HEK293T (cell line): ENCODE measurements at regions not wholly inside any gene's neighbourhood (a gene's known extent, or its start where the extent isn't known, plus 50 kb on each side); places are given as distances from the start of the nearest gene placed in this dataset.

Experiments
- CTCF ChIA-PET: fragments of 350-600 bp; formaldehyde crosslinking; extraction: SDS; loops from one replicate; lab custom pipeline; 2021; ENCODE audit warnings: antibody characterized with exemption, inconsistent platforms; lab: Yijun Ruan, JAX
- POLR2A ChIA-PET: fragments of 350-600 bp; formaldehyde crosslinking; extraction: SDS; loops from one replicate; lab custom pipeline; 2020; ENCODE audit warnings: antibody characterized with exemption, inconsistent platforms; lab: Yijun Ruan, JAX
- DNase-seq: peaks from one replicate; pipeline ENCODE4 v3.0.0; 2012; ENCODE audit warnings: mixed read lengths; ENCODE audit errors: extremely low spot score
- ARNT ChIP-seq: fragments of 450-650 bp; IDR thresholded peaks from 2 replicates; pipeline ENCODE4 v1.6.1; 2017; ENCODE audit warnings: mild to moderate bottlenecking
- BHLHE40 ChIP-seq: fragments of 450-650 bp; IDR thresholded peaks from 2 replicates; pipeline ENCODE4 v1.6.1; 2016; ENCODE audit warnings: mild to moderate bottlenecking, moderate library complexity, borderline replicate concordance
- CTBP1 ChIP-seq: fragments of 450-650 bp; IDR thresholded peaks from 2 replicates; pipeline ENCODE4 v1.6.1; 2016; ENCODE audit warnings: borderline replicate concordance
- ELF4 ChIP-seq: fragments of 450-650 bp; IDR thresholded peaks from 2 replicates; pipeline ENCODE4 v1.6.1; 2017; ENCODE audit warnings: antibody characterized with exemption
- FOXA1 ChIP-seq: fragments of 450-650 bp; IDR thresholded peaks from 2 replicates; pipeline ENCODE4 v1.6.1; 2016; ENCODE audit warnings: mild to moderate bottlenecking
- FOXK2 ChIP-seq: fragments of 450-650 bp; IDR thresholded peaks from 2 replicates; pipeline ENCODE4 v1.6.1; 2016; ENCODE audit warnings: mild to moderate bottlenecking
- FOXM1 ChIP-seq: fragments of 450-650 bp; IDR thresholded peaks from 2 replicates; pipeline ENCODE4 v1.6.1; 2017; ENCODE audit warnings: mild to moderate bottlenecking, borderline replicate concordance
- HDGF ChIP-seq: fragments of 450-650 bp; IDR thresholded peaks from 2 replicates; pipeline ENCODE4 v1.6.1; 2017; ENCODE audit warnings: antibody characterized with exemption, borderline replicate concordance
- L3MBTL2 ChIP-seq: fragments of 450-650 bp; conservative IDR thresholded peaks from 2 replicates; pipeline ENCODE4 v1.6.1; 2016; ENCODE audit warnings: mild to moderate bottlenecking
- LEF1 ChIP-seq: fragments of 450-650 bp; IDR thresholded peaks from 2 replicates; pipeline ENCODE4 v1.6.1; 2017; ENCODE audit warnings: mild to moderate bottlenecking, borderline replicate concordance
- NFRKB ChIP-seq: fragments of 450-650 bp; IDR thresholded peaks from 2 replicates; pipeline ENCODE4 v1.6.1; 2016; ENCODE audit warnings: mild to moderate bottlenecking, moderate library complexity
- SP1 ChIP-seq: fragments of 450-650 bp; IDR thresholded peaks from 2 replicates; pipeline ENCODE4 v1.6.1; 2017
- SUZ12 ChIP-seq: fragments of 450-650 bp; IDR thresholded peaks from 2 replicates; pipeline ENCODE4 v1.6.1; 2016; ENCODE audit warnings: mild to moderate bottlenecking
- TARDBP ChIP-seq: fragments of 450-650 bp; IDR thresholded peaks from 2 replicates; pipeline ENCODE4 v1.6.1; 2016
- ZNF384 ChIP-seq: fragments of 450-650 bp; IDR thresholded peaks from 2 replicates; pipeline ENCODE4 v1.6.1; 2016
- TF ChIP-seq, protein P1 (sequence below): fragments of 450-650 bp; IDR thresholded peaks from 2 replicates; pipeline ENCODE4 v1.6.1; 2016

DNA sequence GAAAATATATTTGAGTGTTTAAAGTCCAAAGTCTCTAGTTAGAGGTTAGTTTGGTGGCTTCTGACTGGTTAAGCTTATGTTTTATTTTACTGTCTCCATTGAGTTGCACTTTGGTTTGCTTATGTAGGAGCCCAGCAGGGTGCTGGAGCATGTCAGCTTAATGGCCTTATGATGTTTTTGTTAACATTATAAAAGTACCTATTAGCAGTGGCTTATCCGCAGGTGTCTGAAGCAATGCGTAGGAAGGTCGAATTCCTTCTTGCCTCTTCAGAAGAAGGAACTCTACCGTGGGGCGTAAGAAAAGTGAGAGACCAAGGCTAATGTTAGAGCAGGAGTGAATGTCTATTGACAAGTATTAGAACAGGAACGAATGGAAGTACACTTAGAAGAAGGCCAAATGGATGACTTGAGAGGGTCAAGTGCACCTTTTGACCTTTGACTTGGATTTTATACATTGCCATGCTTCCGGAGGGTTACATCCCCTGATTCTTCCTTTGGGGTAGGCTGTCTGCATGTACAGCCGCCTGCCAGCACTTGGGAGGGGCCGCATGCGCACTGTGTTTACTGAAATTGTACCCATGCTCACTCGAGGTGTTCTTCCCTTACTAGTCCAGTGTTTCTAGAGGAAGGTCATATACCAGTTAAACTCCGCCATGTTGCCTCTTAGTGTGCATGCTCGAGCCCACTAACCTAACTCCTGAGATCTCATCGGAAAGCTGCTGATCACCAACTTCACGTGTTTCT lies 793.9 kb upstream of the PCDH9 start:
- peak; percentile 61 for DNase-seq
- TF ChIP-seq SP1, result no peak
- TF ChIP-seq ZNF384, result no peak
- TF ChIP-seq FOXM1, result 0 out of 2 replicates have a peak, but pooled peaks have one; percentile 10
- TF ChIP-seq HDGF, result no peak
- peak; percentile 39; the same call in 1 of the 2 replicates for TF ChIP-seq L3MBTL2
- TF ChIP-seq ARNT, result peak; percentile 60; the same call in 1 of the 2 replicates
- peak; percentile 82 for TF ChIP-seq CTBP1
- TF ChIP-seq, protein P1, sequence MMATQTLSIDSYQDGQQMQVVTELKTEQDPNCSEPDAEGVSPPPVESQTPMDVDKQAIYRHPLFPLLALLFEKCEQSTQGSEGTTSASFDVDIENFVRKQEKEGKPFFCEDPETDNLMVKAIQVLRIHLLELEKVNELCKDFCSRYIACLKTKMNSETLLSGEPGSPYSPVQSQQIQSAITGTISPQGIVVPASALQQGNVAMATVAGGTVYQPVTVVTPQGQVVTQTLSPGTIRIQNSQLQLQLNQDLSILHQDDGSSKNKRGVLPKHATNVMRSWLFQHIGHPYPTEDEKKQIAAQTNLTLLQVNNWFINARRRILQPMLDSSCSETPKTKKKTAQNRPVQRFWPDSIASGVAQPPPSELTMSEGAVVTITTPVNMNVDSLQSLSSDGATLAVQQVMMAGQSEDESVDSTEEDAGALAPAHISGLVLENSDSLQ, result peak; percentile 85
- CTCF ChIA-PET, result no interaction called here
- POLR2A ChIA-PET, result no interaction called here

DNA sequence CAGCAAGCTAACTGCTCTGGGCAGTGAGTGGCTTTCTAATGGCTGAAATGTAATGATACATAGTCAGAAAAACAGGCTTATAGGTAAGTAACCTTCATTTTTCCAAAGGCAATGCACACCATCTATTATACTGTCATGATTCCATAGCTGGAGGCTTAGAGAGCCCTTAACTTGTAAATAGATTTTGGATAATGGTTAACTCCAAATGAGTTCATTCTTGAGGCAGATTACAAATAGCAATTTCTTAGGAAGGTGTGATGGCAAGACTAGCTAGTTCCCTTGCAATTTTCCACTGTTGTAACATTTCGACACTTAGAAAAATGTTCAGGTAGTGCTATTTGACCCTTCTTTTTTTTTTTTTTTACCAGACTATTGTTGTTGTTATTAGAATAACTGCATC lies 789.8 kb upstream of the PCDH9 start:
- ChIA-PET POLR2A (no interaction called here), CTCF (no interaction called here)
- DNase-seq, result no peak
- TF ChIP-seq FOXA1 (no peak), NFRKB (no peak), SP1 (no peak), ARNT (no peak), FOXK2 (no peak), ZNF384 (no peak), SUZ12 (no peak), BHLHE40 (no peak), ELF4 (no peak), CTBP1 (no peak)

DNA sequence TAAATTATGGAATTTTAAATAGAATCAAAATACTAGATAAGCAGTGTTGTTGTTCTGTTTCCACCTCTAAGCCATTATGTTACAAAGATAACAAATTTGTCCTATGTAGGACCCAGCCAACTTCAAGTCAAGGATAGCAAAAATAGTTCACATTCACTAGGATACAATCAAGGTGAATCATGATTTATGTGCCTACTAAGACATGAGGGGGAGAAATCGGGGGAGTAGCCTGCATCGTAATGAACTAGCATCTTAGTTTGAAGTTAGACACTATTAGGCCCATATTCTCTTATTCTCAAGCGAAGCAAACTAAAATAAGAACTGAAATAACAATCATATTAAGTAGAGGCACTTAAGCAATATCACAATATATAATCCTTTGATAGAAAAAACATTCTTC lies 779.4 kb upstream of the PCDH9 start:
- TF ChIP-seq SUZ12 (no peak), HDGF (no peak), NFRKB (no peak), CTBP1 (no peak)
- POLR2A ChIA-PET, result no interaction called here
- DNase-seq, result no peak
- CTCF ChIA-PET, result no interaction called here

DNA sequence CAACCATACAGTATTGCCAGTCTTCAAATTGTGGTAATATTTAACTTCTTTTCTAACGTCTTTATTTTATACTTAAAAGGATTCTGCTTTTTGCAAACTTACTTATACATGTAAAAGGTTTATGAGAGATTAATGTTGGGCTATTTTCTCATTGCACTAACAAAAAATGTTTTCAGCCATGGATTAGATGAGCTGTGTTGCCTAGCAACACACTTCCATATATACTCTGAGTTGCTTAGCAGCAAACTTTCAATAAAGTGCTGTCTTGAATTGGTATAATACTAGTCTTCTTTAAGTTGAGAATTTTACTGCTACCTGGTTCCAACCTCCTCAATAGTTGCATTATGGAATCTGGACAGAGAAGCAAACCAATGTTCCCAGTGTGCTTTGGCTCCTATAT lies 777.4 kb upstream of the PCDH9 start:
- CTCF ChIA-PET, result no interaction called here
- POLR2A ChIA-PET, result no interaction called here
- TF ChIP-seq CTBP1 (no peak), HDGF (no peak), FOXM1 (no peak), ARNT (no peak), LEF1 (no peak), L3MBTL2 (no peak), ZNF384 (no peak), TARDBP (no peak)
- TF ChIP-seq, protein P1, result no peak
- DNase-seq, result no peak

DNA sequence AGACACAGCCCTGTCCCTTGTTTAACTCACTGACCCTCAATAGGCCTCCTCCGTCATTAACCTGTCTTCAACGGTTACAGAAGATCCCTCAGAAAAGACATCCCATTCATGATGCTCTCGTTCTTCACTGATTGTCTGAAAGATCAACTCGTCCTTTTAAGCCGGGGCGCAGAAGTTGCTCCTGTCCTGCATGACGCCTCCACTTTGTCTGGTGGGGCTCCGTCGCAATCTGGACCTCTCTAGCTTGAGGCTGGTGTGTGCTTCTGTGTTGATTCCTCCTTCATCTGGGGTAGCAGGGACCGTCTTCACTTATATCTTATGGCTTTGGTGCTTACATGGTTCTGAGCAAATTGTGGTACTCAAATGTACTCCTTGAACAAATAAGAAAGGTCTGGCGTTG lies 766.0 kb upstream of the PCDH9 start:
- TF ChIP-seq ARNT (no peak), CTBP1 (no peak), ELF4 (no peak), TARDBP (no peak), NFRKB (no peak), ZNF384 (no peak), FOXM1 (no peak), FOXK2 (no peak), SP1 (no peak), FOXA1 (no peak)
- no peak for DNase-seq
- ChIA-PET POLR2A (no interaction called here), CTCF (no interaction called here)

DNA sequence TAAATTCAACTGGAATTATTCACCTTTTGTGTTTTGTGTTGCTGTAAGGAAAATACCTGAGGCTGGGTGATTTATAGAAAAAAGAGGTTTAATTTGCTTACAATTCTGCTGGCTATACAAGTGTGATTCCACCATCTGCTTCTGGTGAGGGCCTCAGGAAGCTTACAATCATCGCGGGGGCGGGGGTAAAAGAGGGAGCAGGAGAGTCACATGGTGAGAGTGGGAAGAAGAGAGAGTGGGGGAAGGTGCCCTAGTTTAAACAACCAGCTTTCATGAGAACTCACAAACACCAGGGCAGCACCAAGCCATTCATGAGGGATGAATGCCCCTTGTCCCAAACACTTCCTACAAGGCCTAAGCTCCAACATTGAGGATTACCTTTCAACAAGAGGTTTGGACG lies 760.7 kb upstream of the PCDH9 start:
- TF ChIP-seq BHLHE40 (no peak), TARDBP (no peak), HDGF (no peak), SUZ12 (no peak), LEF1 (no peak), FOXA1 (no peak), ARNT (no peak)
- ChIA-PET CTCF (interaction anchor here (0.6 kb wide), 1 partner anchor 368 kb away, joined by 7 read pairs; no protein-coding TSS in a partner anchor), POLR2A (interaction anchor here (0.8 kb wide), 1 partner anchor 57 kb away, joined by 3 read pairs; no protein-coding TSS in a partner anchor)
- no peak for DNase-seq

DNA sequence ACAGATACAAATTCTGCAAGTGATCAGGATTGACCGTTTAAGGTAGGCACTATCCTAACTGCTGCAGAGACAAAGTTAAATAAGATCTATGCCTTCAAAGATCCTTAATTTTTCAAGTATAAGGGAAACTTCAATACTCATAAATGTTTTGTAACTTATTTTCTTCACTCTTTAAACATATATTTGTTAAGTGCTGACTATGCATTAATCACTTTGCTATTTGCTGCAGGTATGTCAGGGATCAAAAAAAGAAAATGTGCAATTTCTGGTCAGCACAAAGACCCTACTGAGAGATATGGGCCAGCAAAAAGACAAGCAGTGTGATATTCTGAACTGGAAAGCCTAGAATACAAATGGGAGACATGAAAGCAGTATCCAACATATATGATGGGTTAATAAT lies 756.1 kb upstream of the PCDH9 start:
- POLR2A ChIA-PET, result no interaction called here
- no peak for TF ChIP-seq L3MBTL2
- no peak for TF ChIP-seq NFRKB
- TF ChIP-seq HDGF, result no peak
- no peak for TF ChIP-seq TARDBP
- TF ChIP-seq LEF1, result no peak
- TF ChIP-seq, protein P1, result no peak
- no peak for TF ChIP-seq ARNT
- no peak for TF ChIP-seq ZNF384
- no peak for TF ChIP-seq FOXK2
- TF ChIP-seq ELF4, result no peak
- TF ChIP-seq BHLHE40, result no peak
- TF ChIP-seq FOXM1, result no peak
- no peak for TF ChIP-seq FOXA1
- no peak for TF ChIP-seq SP1
- TF ChIP-seq SUZ12, result no peak
- CTCF ChIA-PET, result no interaction called here
- DNase-seq, result no peak
